C4-2B (cell line): ENCODE measurements at regions not wholly inside any gene's neighbourhood (a gene's known extent, or its start where the extent isn't known, plus 50 kb on each side); places are given as distances from the start of the nearest gene placed in this dataset.

Experiments used
- ZFX ChIP-seq: fragments of 450-650 bp; IDR thresholded peaks from 2 replicates; pipeline ENCODE4 v1.6.1; 2017
- TF ChIP-seq, protein P1 (sequence below): fragments of 450-650 bp; conservative IDR thresholded peaks from 2 replicates; pipeline ENCODE4 v1.5.1; 2017; ENCODE audit warnings: mild to moderate bottlenecking

DNA sequence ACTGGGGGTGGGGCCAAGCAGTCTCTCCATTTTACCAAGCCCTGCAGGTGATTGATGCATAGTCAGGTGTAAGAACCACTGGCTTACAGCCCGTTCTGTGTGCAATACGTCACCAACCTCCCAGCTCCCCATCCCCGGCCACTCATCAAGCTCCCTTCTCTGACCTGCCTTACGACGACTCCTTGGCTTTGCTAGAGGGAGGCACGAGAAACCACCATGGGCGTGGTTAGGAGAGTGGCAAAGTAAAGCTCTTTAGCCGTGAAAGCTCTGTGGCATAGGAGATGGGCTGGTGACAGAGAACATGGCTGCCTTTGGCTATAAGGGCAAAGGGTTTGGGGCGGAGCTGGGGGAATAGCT, 109.1 kb downstream of the BDH1 start:
- TF ChIP-seq, protein P1, sequence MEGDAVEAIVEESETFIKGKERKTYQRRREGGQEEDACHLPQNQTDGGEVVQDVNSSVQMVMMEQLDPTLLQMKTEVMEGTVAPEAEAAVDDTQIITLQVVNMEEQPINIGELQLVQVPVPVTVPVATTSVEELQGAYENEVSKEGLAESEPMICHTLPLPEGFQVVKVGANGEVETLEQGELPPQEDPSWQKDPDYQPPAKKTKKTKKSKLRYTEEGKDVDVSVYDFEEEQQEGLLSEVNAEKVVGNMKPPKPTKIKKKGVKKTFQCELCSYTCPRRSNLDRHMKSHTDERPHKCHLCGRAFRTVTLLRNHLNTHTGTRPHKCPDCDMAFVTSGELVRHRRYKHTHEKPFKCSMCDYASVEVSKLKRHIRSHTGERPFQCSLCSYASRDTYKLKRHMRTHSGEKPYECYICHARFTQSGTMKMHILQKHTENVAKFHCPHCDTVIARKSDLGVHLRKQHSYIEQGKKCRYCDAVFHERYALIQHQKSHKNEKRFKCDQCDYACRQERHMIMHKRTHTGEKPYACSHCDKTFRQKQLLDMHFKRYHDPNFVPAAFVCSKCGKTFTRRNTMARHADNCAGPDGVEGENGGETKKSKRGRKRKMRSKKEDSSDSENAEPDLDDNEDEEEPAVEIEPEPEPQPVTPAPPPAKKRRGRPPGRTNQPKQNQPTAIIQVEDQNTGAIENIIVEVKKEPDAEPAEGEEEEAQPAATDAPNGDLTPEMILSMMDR, result no peak
- no peak for TF ChIP-seq ZFX
